Coronary artery (tissue), 2 donors: ENCODE measurements at regions not wholly inside any gene's neighbourhood (a gene's known extent, or its start where the extent isn't known, plus 50 kb on each side); places are given as distances from the start of the nearest gene placed in this dataset.

Experiments used
- DNase-seq: peaks from one replicate; pipeline ENCODE4 v3.0.0-alpha.2; 2017; ENCODE audit warnings: low spot score
- H3K27ac ChIP-seq, 2 donors: fragments of 200-600 bp; sonication (generic); one replicate each; pipeline ENCODE4 v1.5.1; 2016 to 2019
- H3K4me3 ChIP-seq: fragments of 200-600 bp; sonication (generic); 2 replicates; pipeline ENCODE4 v1.5.1; 2016; ENCODE audit warnings: mild to moderate bottlenecking, moderate library complexity
- TF ChIP-seq, protein P1 (sequence below): fragments of 200-600 bp; sonication (generic); IDR thresholded peaks from one replicate; pipeline ENCODE4 v1.5.1; 2019; ENCODE audit warnings: antibody characterized with exemption

GRCh38 chr5:4905674-4906520, 234.2 kb upstream of the ADAMTS16 start:
- Histone ChIP-seq H3K4me3 (no peak overlapping the region), H3K27ac (no peak overlapping the region)
- TF ChIP-seq, protein P1, sequence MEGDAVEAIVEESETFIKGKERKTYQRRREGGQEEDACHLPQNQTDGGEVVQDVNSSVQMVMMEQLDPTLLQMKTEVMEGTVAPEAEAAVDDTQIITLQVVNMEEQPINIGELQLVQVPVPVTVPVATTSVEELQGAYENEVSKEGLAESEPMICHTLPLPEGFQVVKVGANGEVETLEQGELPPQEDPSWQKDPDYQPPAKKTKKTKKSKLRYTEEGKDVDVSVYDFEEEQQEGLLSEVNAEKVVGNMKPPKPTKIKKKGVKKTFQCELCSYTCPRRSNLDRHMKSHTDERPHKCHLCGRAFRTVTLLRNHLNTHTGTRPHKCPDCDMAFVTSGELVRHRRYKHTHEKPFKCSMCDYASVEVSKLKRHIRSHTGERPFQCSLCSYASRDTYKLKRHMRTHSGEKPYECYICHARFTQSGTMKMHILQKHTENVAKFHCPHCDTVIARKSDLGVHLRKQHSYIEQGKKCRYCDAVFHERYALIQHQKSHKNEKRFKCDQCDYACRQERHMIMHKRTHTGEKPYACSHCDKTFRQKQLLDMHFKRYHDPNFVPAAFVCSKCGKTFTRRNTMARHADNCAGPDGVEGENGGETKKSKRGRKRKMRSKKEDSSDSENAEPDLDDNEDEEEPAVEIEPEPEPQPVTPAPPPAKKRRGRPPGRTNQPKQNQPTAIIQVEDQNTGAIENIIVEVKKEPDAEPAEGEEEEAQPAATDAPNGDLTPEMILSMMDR = no peak
- DNase-seq = no peak

GRCh38 chr5:4906786-4907185, 233.3 kb upstream of the ADAMTS16 start:
- H3K27ac ChIP-seq = no peak overlapping the region
- no peak overlapping the region for H3K4me3 ChIP-seq
- no peak for DNase-seq
- TF ChIP-seq, protein P1 = no peak

GRCh38 chr5:4907571-4907970, 232.6 kb upstream of the ADAMTS16 start:
- H3K4me3 ChIP-seq = no peak overlapping the region
- DNase-seq = no peak
- TF ChIP-seq, protein P1 = no peak
- no peak overlapping the region for H3K27ac ChIP-seq

DNA sequence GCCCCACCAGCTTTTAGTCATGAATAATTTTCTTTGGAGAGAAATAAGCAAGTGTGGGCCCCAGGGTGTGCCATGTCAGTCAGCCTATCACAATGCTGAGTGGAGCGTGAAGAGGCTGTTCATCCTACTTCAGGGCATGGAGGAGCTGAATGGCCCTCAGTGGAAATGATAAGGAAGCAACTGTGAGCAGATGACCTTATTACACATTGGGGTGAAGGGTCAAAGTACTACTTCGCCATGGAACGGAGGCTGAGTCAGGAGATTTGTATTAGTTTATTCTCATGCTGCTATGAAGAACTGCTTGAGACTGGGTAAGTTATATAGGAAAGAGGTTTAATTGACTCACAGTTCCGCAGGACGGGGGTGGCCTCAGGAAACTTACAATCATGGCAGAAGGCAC, 231.0 kb upstream of the ADAMTS16 start:
- TF ChIP-seq, protein P1 = no peak
- no peak for DNase-seq
- Histone ChIP-seq H3K4me3 (no peak overlapping the region), H3K27ac (no peak overlapping the region)

- TF ChIP-seq, protein P1 = no peak
- no peak for DNase-seq
Measured at GRCh38 chr5:4911646-4912403, 228.3 kb upstream of the ADAMTS16 start.

GRCh38 chr5:4921929-4922328, 218.2 kb upstream of the ADAMTS16 start:
- H3K4me3 ChIP-seq = no peak overlapping the region
- no peak for DNase-seq
- no peak overlapping the region for H3K27ac ChIP-seq
- TF ChIP-seq, protein P1 = no peak

More at GRCh38 chr5:4911646-4912403, 228.3 kb upstream of the ADAMTS16 start:
- H3K4me3 ChIP-seq = no peak overlapping the region
- no peak overlapping the region for H3K27ac ChIP-seq
